DMS114 treated with DMSO at 0.1 percent for 48 hours (cell line): ENCODE measurements at regions not wholly inside any gene's neighbourhood (a gene's known extent, or its start where the extent isn't known, plus 50 kb on each side); places are given as distances from the start of the nearest gene placed in this dataset.

Experiments
- DNase-seq: peaks from one replicate; lab custom pipeline; 2025; ENCODE audit not compliant: unreplicated experiment; lab: John Stamatoyannopoulos, UW

GRCh38 chr21:28669971-28670653 is 322.6 kb downstream of the LTN1 start:
- no peak for DNase-seq

DNA sequence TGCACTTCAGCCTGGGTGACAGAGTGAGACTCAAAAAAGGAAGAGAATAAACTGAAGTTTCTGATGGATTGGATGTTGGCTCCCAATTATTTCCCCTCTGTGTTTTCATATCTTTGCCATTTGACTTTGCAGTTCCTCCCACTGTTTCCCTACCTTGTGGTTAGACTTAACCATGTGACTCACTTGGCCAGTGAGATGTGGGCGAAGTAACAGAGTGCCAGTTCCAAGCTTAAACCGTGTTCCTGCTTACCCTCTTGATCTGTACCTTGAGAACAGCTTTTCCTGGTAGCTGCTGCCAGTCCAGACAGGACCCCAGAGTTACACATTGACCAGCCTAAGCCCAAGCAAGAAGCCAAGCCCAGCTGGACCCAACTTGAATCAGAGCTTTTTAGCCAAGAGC is 323.4 kb downstream of the LTN1 start:
- no peak for DNase-seq

- no peak for DNase-seq
These were observed 328.9 kb downstream of the LTN1 start for GRCh38 chr21:28663754-28664153.

DNA sequence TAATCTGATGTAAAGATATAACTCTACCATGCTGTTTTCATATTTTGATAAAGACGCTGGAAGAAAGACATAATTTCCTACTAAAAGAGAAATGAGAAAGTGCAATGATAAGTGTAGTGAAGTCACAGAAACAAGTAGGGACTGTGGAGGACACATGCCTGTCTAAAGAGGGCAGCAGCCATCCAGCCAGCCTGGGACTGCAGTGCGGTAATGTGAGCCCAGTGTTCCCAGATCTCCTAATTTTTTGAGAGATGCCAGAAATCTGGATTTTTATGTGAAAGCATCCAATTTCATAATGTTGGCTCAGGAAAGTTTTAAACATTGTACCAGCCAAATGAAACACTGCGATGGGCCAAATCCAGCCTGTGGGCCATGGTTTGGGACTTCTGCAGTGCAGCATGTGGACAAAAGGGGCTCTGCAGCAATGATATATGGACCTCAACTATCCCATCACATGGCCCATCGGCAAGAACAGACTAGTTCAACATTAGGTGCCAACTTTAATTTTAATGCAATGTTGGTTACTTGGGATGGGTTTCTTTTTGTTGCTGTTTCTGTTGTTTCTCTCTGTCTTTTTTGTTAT is 329.5 kb downstream of the LTN1 start:
- DNase-seq, result no peak

DNA sequence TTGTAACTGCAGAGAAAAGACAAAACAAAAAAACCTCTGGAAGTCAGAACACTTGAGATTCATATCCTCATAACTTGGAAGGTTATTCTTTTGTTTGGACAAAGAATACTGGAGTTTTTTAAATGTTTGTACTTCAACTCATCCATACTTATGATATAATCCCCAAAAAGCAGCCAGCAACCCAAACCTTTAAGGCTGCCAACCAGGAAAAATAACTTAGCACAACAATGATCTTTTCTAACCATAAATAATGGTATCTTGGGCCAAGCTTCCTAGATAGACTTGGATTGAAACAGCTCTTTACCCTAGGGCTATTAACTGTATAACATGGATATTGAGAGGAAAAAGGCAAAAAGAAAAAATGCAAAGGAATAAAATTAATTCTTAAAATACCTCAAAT is 335.1 kb downstream of the LTN1 start:
- no peak for DNase-seq

DNA sequence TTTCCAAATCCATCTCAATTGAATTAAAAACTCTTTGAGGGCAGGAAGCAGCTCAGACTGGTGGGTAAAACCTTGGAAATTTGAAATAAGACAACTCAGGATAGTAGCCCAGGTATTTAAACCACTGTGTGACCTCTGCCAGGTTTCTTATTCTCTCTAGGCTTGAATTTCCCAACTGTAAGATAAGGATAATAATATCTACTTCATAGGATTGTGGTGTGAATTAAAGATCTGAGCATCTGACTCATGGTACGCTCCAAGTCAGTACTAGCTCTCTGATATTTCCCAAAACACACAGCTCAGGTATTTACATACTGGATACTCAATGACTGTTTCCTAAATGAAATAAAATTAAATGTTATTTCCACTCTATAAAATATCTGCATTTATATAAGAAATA is 337.2 kb downstream of the LTN1 start:
- no peak for DNase-seq

DNA sequence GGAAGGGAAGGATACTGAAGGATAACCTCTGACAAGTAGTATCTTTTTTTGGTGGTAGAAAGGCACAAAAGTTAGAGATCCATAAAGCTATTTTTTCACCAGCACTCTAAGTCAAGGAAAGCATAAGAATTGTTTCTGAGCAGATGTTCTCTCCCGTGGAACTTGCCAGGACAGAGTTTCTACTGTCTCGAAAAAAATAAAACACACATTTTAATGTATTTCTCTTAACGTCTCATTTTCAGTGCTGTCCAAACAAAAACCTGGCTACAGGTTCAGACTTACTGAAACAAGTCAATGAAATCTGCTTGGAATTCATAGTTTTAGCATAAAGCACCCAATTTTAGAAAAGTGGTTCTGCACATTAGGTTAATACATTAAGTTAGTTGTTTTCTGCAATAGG is 338.3 kb downstream of the LTN1 start:
- no peak for DNase-seq

GRCh38 chr21:28644762-28645161 is 347.9 kb downstream of the LTN1 start:
- DNase-seq, result no peak

- no peak for DNase-seq
These were observed 349.8 kb downstream of the LTN1 start for GRCh38 chr21:28642891-28643290.

DNA sequence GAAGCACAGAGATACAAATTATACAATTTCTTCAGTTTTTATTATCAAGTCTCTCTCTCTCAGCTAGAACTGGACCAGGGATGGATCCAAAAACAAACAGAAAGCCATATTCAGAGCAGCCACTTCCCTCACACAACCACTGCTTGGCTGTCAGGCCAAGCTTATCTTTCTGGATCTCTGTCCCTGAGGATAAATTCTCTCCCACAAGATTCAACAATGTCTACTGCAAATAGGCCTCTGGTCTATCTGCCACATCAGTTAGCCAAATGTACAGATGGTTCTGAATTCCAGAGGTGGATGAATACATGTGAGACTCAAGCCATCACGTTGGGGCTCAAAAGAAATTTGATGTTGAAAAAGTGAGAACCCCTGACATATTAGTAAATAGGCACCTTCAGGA is 350.9 kb downstream of the LTN1 start:
- no peak for DNase-seq

GRCh38 chr21:28640326-28640725 is 352.4 kb downstream of the LTN1 start:
- DNase-seq, result no peak

- no peak for DNase-seq
These were observed 352.9 kb downstream of the LTN1 start for GRCh38 chr21:28639737-28640136.

DNA sequence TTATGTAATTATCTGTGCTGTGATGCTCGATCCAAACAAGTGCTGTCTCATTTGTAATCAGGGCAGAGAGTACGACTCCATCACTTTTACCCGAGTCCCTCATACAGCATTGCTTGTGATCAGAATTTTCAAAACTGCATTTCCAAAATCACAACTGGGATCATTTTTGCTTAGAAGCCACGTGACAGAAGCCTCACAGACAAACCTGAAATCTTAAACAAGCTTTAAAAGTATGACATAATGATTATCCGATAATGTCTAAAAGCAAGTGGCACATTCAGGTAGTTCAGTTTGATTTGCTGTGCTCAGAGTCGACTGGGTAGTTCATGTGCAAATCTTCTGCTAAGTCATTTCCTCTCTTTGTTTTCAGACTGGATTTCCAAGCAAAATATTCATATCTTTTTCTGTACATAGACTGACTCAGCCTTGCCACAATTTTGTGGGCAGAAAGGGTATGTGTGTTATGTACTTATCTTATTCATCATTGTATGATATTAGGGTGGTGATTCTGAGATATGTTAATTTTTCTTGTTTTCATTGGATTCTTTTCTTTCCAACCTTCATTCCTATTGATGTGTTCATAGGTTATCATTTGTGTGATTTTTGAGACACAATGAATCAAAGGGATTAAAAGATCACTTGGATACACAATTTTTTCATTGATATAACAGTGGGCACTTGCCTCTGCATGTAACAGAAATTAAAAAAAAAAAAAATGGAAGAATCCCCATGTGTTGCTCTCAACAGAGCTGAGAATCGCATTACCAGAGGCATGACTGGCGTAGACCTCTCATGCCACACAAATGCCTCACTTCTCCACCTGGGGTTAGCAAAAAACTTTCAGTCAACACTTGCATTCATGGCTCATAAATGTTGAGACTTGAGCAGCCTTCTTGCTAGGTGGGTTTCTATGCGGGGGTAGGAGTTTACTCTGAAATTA is 355.7 kb downstream of the LTN1 start:
- DNase-seq, result no peak

DNA sequence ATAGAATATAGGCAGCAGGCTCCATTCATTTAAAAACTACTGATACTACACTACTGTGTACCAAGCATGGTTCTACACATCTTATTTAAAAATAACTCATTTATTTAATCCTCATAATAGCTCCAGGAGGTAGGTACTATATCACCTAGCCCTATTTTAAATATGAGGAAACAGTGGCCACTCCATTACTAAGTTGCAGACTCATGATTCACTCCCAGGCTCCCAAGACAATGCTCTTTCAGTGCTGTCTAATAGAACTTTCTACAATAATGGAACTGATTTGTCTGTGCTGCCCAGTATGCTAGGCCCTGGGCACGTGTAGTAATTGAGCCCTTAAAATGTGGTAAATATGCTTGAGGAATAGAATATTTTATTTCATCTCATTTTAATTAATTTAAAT is 357.1 kb downstream of the LTN1 start:
- DNase-seq, result no peak

- DNase-seq, result no peak
These were observed 358.7 kb downstream of the LTN1 start for GRCh38 chr21:28633839-28634555.

DNA sequence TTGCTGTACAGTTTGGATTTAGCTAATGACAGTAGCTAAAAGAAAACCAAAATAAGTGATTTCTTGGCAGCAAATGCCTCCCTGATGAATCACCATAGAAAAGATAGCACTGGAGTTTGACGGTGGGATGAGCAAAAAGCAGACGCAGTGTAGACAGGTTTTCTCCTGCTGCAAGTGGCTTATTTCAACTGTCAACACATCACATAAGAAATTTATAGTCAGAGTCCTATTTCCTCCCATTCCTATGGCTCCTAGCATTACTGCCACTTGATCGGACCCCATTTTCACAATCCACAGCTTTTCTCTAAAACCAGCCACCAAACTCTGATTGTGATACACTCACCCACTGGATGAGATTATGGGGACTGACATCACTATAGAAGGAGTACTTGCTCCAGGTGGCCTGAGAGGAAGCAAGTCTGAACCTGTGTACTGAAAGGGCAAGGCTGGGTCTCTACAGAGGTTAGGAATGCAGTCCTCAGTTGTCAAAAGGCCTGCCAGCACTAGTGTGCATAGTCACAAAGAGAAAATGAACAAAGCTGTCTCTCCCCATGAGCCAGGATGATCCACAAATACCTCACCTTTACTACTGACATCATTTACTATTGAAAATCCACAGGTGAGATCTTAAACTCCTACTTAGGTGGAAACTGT is 359.8 kb downstream of the LTN1 start:
- DNase-seq, result no peak

GRCh38 chr21:28627691-28628090 is 365.0 kb downstream of the LTN1 start:
- DNase-seq, result no peak

- no peak for DNase-seq
These were observed 365.4 kb downstream of the LTN1 start for GRCh38 chr21:28627261-28627660.

GRCh38 chr21:28624626-28625025 is 368.1 kb downstream of the LTN1 start:
- DNase-seq, result no peak

DNA sequence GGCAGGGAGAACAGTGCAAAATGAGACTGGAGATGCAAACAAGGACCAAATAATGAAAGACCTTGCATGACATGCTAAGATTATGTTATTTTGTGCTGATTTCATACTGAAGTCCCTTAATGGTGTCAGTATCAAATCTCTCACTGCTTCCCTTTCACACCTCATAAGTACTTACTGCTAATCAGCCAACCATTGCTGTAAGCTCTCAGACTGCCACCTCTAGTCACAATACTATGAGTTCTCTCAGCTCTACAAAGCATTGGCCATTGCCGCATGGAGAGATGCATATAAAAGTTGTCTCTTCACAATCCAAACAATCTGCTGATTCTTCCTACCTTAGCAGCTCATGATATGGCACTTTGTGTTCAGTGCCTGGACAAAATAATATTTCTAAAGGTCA is 375.4 kb downstream of the LTN1 start:
- no peak for DNase-seq

DNA sequence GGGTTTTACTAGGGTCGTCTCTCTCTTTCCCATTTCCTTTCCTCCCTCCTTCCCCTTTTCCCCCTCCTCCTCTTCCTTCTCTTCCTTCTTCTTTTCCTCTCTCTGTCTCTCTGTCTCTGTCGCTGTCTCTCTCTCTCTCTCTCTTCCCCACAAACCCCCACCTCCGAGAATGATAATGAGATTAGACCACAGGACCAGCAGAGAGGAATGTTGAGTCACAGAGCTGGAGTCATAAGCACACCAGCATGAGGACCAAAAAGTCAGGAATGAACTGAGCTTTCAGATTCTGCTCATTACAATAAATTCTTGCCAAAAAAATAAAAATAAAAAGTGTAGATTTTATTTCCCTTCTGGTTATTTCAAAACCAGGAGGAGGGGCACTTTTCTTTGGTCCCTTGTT is 377.4 kb downstream of the LTN1 start:
- DNase-seq, result no peak
